NCI-H446 treated with DMSO at 0.1 percent for 48 hours (cell line): ENCODE measurements at regions not wholly inside any gene's neighbourhood (a gene's known extent, or its start where the extent isn't known, plus 50 kb on each side); places are given as distances from the start of the nearest gene placed in this dataset.
A peak's percentile ranks its signal among the peaks of the same experiment; 100 is the strongest.
"Not testable (repeated sequence)": the region's sequence is repeated elsewhere in the genome, so short reads cannot be mapped to it uniquely, and the experiment has no call there.

Experiments
- DNase-seq: peaks from one replicate; lab custom pipeline; 2025; lab: John Stamatoyannopoulos, UW

DNA sequence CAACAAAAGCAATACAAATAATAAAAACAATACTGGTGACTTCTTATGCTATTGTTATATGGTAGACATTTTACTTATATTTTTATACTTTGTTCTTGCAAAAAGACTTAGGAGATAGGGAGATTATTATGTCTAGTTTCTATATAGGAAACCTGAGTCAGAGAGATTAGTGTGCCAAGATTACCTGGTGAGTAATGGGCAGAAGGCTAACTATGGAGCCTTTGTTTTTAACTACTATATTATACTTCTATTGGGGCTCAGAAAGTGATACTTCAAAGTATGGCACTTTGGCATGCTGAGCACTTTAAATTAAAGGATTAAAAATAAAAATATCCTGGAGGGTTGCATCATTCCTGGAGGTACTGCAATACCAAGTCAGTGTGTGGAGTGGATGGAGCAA is 117.5 kb upstream of the CLINT1 start:
- no peak for DNase-seq

DNA sequence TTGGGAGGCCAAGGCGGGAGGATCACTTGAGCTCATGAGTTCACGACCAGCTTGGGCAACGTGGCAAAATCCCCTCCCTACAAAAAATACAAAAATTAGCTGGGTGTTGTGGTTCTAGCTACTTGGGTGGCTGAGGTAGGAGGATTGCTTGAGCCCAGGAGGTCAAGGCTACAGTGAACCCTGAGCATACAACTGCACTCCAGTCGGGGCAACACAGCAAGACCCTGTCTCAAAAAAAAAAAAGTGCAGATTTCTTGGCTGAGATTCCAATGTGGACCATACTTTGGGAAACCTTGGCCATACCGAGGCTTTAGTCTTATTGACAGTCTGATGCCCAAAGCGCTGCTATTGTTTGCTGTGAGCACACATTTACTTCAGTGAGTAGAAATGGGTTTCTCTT is 113.6 kb upstream of the CLINT1 start:
- DNase-seq, result no peak

DNA sequence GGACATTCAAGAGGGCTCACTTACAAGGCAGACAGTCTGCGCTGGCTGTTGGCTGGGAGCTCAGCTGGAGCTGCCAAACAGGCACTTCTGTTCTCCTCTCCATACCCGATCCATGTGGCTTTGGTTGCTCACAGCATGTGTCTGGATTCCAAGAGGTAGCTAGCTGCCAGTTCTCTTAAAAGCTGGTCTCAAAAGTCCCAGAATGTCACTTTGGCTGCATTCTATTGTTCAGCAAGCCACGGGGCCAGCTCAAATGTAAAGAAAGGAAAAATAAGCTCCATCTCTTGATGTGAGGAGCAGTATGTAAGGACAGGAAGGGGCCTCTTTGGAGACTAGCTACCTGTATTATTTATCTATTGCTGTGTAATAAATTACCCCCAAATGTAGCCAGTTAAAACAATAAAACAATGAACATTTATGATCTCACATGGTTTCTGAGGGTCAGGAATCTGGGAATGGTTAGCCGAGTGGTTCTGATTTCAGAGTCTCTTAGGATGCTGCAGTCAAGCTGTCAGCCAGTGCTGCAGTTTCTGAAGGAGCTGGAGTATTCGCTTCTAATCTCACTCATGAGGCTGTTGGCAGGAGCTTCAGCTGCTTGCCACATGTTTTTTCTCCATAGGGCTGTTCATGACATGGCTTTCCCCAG is 112.7 kb upstream of the CLINT1 start:
- DNase-seq, result peak; percentile 79

DNA sequence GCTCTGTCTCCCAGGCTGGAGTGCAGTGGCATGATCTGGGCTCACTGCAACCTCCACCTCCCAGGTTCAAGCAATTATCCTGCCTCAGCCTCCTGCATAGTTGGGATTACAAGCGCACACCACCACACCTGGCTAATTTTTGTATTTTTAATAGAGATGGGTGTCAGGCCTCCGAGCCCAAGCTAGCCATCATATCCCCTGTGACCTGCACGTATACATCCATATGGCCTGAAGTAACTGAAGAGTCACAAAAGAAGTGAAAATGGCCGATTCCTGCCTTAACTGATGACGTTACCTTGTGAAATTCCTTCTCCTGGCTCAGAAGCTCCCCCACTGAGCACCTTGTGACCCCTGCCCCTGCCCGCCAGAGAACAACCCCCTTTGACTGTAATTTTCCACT is 109.6 kb upstream of the CLINT1 start:
- DNase-seq, result not testable (repeated sequence)

DNA sequence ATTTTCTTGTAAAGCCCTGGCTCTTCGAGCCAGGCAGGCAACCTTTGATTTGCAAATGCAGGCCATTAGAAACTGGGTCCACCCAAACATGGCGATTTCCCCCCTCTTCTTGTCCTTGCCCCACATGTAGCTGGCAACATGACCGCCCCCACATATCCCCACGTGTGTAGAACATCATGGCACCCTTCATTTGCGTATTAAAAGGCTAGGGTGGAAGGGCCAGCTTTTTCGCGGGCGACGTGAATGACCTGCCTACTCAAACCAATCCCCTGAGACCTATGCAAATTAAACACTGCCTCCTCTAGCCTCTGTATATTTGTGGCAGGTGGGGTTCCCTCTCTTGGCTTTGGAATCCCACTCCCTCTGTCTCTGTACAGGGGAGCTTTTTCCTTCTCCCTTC is 107.0 kb upstream of the CLINT1 start:
- DNase-seq, result no peak

DNA sequence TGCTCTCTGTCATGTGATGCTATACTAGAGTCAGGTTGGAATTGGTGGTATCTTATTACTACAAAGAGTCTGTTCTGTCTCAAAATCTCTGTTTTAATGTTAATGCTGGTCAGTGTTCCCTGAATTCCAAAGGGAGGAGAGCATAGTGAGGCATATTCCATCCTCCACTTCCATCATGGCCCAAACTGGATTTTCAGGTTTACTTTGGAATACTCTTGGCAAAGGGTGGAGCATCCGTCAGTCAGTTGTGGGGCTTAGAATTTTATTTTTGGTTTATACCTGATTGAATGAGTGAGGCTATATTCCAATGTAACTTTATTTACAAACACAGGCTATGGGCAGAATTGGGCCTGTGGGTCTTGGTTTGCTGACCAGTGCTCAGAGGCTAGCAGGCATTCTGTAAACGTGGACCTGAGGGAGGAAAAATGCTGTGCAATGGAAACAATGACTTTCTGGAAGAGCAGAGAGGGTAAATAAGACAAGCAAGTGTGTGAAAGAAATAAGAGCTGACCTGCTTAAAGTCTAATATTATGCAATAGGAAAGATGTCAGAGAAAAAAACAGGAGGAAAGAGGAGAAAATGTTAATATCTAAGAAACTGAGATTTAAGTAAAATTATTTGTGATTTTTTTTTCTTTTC is 106.2 kb upstream of the CLINT1 start:
- no peak for DNase-seq

DNA sequence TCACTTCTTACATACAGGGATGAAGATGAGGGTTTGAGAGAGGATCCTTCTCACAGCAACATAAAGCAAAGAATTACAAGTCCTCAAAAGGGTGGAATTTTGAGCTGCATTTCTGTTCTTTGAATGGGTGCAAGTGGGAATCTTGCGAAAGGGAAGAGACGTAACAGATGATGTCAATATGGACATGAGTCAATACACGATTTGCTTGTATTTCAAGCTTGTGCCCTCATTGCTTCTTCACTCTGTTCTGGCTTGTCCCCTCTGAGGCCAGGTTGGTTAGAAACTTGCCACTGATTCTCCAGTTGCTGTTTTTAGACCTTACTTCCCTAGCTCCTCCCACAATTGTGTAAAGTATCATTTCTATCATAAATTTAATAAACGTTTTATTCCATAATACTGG is 104.8 kb upstream of the CLINT1 start:
- no peak for DNase-seq

DNA sequence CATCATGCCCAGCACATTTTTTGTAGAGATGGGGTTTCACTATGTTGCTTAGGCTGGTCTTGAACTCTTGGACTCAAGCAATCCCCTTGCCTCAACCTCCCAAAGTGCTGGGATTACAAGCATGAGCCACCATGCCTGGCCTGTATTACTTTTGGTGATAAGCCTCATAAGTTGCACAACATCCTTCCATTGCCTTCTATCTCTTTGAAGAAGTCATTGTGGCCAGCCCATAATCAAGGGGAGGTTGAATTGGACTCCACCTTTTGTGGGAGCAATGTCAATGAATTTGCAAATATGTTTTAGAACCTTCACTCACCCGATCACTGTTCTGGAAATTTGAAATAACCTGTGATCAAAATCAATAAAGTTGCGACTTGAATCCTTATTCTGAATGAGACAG is 104.3 kb upstream of the CLINT1 start:
- no peak for DNase-seq

DNA sequence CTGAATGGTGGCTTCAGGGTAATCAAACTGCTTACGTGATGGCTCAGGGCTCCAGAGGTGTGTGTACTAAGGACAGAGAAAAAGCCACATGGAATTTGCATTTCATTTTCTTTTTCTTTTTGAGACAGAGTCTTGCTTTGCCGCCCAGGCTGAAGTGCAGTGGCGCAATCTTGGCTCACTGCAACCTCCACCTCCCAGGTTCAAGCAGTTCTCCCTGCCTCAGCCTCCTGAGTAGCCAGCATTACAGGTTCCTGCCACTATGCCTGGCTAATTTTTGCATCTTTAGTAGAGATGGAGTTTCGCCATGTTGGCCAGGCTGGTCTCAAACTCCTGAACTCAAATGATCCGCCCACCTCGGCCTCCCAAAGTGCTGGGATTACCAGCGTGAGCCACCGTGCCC is 103.7 kb upstream of the CLINT1 start:
- not testable (repeated sequence) for DNase-seq

DNA sequence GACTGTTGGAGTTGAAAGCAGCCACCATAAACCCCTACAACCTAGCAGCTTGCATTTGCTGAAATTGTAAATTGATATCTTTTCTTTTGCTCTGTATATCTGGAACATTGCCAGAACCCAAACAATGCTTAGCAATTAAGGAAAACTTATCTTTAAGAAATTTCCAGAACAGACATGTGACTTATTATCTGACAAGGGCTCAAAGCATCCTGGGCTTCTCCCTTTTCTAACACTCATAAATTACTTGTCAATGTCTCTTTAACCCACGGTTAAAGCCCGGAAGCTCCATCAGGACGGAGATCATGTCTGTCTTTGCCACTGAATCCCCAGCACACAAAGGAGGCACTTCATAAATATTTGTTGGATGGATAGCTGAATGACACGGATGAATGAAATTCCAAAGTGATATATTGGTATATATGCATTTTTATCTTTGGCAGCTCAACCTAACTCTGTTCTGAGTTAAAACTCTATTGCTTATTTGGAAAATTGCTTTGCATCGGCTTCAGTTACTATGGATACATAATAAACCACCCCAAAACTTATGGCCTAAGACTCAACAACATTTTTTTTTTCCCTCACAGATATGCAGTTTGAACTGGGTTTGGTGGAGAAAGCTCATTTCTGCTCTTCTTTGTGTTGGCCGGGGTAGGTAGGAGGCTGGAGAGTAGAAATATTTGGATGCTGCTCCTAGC is 103.1 kb upstream of the CLINT1 start:
- no peak for DNase-seq

DNA sequence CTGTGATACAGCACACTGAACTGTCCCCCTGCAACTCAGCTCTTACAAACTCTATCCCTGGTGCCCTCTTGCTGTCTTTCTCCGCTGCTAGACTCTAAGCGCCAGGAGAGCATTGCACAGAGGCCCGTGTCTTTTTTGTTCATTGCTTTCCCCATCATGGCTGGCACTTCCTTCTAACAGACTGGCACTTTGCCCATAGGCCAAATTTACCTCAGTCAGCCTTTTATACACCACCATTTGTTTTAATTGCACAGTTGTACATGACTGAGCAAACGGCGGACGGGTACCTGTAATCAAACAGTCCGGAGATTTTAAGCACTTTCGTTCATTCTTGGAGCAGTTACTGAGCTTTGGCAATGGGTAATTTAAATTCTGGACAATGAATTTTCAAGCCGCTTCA is 102.2 kb upstream of the CLINT1 start:
- DNase-seq, result no peak

DNA sequence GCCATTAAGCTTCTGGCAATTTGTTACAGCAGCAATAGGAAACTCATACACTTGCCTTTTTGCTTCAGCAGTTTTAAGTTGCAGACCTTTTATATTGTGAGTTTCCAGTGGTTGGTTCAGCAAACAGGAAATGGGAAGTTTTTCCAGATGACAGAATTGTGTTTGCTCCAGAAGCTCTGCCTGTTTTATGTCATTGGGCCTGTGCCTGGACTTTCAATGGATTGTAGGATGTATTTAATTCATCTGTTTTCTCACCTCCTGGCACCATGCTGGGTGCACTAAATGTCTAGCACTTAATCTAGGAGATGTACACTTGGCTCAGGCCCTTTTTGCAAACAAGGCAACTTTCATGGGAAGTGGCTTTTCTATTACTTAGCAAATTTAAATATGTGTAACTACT is 100.4 kb upstream of the CLINT1 start:
- DNase-seq, result no peak

DNA sequence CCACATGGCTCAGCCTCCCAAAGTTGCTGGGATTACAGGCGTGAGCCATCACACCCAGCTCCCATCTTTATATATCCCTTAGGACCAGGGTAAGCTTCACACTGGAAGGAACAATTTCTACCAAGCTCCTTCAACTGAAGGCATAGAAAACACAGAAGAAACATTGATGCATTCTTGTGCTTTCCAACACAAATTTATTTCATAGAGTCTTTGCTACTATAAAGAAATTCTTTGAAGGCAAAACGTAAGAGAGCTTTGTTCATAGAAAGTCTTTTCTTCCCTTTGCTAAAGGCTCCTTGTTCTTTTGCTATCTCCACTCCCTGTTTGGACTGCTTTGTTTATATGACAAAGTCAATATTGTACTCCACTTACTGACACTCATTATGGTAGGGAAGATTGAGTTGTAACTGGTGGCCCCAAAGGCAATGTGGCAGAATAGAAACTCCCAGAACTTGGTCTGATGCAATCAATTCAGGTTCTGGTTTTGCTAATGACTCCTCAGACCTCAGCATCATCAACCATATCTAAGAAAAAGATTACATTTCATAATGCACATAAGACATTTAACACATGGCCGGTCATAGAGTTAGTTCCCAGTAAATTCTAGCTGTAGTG is 97.4 kb upstream of the CLINT1 start:
- DNase-seq, result no peak

DNA sequence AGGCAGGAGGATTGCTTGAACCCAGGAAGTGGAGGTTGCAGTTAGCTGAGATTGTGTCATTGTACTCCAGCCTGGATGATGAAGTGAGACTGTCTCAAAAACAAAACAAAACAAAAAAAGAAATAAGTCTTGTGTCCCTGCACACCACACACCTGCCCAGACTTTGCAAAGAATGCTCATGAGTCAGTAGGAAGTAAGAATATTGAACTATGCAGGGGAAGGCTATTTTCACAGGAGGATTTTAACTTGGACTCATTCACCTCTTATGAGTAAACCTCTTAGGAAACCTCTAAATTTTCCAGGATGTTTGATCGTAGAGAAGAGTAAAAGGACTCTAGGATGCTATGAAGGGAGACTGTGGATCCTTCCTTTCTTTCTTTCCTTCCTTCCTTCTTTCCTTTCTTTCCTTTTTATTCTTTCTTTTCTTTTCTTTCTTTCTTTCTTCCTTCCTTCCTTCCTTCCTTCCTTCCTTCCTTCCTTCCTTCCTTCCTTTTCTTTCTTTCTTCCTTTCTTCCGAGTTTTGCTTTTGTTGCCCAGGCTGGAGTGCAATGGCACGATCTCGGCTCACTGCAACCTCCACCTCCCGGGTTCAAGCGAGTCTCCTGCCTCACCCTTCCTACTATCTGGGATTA is 96.7 kb upstream of the CLINT1 start:
- no peak for DNase-seq

DNA sequence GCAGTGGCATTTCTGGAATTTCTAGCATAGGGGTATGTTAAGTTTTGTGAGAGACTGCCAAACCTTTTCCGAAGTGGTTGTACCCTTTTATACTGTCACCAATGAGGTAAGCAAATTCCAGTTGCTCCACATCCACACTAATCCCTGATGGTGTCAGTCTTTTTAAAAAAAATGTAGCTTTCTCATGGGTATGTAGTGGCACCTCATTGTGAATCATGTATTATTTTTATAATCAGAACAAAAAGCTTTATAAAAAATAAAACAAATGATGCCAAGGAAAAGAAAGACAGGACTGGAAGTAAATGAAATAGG is 93.4 kb upstream of the CLINT1 start:
- no peak for DNase-seq

DNA sequence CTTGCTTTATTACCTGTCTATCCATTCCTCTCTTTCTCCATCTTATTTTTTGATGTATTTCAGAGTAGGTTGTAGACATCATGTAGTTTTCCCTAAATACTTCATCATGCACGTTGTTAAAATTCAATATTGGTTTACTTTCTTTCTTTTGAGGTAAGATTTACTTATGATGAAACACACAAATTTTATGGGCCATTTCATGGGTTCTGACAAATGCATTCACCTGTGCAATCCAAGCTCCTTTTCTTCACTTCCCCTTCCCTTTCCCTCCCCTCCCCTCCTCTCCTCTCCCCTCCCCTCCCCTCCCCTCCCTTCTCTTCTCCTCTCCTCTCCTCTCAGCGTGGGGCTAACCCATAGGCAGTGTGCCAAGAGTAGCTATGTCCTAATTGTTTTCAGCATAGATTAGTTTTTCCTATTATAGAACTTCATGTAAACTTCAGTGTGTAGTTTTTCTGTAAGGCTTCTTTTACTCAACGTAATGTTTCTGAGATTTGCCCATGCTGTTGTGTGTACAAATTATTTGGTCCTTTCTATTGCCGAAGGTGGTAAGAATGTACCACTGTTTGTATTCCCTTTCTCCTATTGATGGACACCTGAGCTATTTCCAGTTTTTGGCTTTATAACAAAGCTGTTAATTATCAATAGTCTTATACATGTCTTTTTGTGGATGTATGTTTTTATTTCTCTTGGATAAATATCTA is 92.9 kb upstream of the CLINT1 start:
- DNase-seq, result no peak

DNA sequence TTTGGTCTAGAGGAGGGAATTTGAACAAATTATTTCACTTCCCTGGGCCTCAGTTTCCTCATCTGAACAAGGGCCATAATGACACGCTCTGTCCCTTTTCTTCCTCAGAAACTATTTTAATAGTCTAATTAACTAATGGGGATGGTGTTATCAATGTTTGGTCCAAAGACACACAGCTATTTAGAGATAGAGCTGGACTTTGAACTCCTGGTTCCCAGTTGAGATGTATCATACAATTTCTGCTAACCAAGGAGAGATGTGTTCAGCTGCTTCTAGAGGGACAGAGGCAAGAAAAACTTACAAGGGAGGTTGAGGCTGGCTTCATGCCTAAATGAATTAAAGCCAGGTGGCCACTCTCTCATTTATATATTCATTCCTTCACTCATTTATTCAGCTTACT is 90.6 kb upstream of the CLINT1 start:
- DNase-seq, result no peak

DNA sequence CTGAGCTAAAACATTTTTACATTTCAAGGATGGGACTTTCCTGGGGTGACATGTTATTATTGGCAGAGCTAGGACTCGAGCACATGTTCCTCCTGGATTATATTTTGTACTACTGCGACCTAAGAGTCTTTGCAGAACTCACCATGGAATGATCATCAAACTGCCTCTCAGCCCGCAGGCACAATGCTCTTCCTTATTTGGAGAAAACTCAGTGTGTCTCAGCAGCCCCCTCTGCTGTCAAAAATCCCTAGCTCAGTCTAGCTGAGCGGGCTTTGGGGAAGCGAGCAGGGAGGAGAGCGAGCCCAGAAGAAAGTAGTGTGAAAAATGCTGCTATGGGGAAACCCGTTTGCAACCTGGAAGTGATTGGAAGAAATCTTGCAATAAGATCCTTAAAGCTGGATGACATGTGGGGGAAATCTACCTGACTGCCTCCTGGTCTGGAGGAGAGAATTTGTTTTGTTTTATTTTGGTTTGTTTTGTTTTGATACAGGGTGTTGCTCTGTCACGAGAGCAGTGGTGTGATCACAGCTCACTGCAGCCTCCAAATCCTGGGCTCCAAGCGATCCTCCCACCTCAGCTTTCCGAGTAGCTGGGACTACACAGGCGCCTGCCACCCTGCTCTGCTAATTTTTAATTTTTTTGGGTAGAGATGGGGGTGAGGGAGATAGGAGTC is 89.9 kb upstream of the CLINT1 start:
- DNase-seq, result peak; percentile 71

DNA sequence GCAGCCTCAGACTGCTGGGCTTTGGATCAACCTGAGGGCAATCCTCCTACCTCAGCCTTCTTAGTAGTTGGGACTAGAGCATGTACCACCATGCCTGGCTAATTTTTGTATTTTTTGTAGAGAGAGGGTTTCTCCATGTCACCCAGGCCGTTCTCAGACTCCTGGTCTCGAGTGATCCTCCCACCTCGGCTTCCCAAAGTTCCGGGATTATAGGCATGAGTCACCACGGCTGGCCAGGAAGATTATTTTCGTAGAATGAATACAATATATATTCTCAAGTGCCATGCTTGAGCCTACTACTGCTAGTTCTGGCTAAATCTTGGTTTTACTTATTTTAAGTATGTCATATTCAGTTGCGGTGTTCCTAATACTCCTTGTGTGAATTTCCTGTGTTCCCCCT is 88.2 kb upstream of the CLINT1 start:
- DNase-seq, result no peak

DNA sequence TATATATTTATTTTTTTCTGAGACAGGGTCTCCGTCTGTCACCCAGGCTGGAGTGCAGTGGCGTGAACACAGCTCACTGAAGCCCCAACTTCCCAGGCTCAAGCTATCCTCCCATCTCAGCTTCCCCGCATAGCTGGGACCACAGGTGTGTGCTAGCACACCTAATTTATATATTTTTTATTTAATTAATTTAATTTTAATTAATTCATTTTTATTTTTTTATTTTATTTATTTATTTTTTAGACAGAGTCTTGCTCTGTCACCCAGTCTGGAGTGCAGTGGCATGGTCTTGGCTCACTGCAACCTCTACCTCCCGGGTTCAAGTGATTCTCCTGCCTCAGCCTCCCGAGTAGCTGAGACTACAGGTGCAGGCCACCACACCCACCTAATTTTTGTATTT is 86.9 kb upstream of the CLINT1 start:
- DNase-seq, result not testable (repeated sequence)

DNA sequence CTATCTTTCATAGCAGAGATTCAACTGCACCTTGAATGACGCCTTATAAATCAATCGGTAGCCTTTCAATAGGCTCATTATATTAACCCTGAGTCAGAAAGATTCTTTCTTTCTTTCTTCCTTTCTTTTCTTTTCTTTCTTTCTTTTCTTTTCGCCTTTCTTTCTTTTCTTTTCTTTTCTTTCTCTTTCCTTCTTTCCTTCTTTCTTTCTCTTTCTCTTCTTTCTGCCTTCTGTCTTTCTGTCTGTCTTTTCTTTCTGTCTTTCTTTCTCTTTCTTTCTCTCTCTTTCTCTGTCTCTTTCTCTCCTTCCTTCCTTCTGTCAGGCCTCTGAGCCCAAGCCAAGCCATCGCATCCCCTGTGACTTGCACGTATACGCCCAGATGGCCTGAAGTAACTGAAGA is 86.0 kb upstream of the CLINT1 start:
- DNase-seq, result no peak
